HG02938 (cell line): ENCODE measurements at regions not wholly inside any gene's neighbourhood (a gene's known extent, or its start where the extent isn't known, plus 50 kb on each side); places are given as distances from the start of the nearest gene placed in this dataset.

Source experiments
- ATAC-seq: cut with Tn5 transposase; IDR thresholded peaks from one replicate; pipeline ENCODE4 v1.9.1; 2021; ENCODE audit warnings: mild to moderate bottlenecking, moderate library complexity; ENCODE audit not compliant: unreplicated experiment

DNA sequence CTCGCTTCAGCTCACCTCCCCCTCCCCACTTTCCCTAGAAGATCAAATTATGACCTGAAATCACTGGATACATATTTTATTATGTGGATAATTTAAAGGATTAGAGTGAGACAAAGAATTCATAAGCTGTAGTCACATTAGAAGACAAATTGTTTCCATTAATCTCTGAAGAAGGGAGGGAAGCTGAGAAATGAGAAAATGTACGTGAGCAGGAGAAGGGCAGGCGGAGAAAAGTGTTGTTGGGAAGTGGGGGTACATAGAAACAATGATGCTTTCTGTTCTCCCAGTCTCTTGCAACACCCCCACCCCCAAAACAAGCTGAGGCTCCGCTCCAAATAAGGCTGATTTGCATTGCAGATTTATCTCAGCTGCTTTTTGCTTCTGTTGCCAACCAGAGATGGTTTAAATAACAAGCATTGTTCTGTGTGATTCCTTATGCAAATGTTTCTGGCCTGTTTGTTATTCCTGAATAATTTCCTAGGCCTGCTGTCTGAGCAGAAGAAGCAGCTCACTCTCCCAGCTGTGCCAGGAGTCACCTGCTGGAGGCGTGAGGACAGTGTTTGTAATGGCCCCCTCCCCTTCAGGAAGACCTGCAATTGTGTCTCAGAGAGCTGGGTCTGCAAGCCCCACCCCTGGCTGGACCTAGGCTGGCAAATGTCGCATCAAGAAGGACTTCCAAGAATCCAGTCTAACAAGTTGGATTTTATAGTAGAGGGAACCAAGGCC lies 121.8 kb upstream of the TNR start:
- no peak for ATAC-seq

DNA sequence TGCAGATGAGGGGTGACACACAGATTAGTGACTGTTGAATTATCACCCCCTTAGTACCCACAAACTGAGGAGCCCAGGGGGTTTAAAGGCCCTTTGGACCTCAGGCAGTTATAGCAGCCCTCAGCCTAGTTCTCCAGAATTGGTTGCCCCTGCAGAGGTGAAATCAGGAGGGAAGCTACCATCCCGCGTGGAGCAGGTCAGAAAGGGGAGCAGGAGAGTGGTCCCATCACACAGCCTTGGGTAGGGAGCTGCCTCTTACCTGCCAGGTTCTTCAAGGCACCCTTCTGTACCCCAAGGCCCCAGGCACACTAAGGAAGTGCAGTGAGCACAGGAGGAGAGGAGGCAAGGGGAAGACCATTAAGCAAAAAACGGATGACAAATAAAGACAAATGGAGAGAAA lies 121.2 kb upstream of the TNR start:
- ATAC-seq, result no peak

DNA sequence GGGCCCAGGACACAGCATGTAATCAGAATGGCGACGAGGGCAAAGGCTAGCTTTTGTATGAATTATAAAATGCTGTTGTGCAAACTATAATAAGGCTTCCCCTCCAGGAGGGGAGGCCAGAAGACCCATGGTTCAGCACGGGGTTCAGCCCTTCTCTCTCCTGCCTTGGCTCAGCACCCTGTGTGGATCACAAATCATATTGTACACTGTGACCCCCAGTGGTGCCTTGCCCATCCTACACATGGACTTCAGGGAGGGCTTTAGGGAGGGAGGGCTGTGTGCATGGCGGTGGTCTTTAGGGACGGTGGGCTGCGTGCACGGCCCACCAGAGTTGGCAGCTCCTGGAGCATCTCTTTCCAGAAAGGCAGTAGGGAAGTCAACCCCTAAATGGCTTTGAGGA lies 120.8 kb upstream of the TNR start:
- ATAC-seq, result no peak

DNA sequence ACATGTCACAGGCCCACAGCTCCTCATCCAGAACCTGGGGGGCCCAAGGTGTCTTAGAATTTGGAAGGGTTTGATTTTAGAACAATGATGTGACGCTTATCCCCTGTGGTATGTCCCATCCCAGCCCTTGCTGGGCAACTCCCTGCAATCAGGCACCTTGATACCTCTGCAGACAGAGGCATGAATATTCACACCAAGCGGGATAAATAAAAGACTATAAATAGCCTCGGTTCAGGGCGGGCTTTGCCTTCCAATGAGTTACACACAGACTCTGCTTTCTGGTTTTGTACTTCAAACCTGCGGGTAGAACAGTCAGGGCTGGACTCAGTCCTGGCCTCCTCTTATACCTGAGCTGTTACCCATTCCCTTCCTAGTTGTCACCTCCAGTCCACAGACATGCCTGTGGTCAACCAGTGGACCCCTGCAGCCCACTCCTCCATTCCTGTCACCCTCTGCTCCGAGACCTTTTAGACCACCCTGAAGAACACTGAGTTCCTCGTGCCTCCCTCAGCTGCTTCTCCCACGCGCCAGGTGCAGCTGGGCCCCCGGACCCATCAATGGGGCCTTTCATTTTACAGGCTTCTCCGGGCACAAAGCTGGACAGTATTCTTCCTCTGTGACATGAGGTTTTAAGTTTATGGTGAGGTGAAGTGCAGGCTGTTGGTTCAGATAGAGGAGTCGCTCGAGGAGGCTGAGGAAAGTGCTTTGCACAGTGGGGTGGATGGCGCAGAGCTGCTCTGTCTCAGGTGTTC lies 120.1 kb upstream of the TNR start:
- no peak for ATAC-seq

DNA sequence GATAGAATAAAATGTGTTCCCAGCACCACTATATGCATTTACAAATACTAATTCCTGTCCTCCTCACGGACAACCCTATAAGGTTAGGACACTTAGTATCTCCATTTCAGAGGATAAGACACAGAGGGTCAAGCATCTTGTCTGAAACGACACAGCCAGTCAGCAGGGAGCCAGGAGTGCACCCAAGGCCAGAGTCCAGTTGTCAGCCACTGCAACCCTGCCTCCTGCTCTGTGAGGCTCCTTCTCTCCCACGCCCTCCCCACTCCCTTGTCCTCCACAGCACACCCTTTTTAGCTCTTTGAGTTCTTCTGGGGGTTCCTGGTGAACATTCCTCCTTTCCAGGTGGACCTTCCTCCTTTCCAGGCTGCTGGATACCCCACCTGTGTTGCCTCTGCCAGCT lies 119.0 kb upstream of the TNR start:
- no peak for ATAC-seq

DNA sequence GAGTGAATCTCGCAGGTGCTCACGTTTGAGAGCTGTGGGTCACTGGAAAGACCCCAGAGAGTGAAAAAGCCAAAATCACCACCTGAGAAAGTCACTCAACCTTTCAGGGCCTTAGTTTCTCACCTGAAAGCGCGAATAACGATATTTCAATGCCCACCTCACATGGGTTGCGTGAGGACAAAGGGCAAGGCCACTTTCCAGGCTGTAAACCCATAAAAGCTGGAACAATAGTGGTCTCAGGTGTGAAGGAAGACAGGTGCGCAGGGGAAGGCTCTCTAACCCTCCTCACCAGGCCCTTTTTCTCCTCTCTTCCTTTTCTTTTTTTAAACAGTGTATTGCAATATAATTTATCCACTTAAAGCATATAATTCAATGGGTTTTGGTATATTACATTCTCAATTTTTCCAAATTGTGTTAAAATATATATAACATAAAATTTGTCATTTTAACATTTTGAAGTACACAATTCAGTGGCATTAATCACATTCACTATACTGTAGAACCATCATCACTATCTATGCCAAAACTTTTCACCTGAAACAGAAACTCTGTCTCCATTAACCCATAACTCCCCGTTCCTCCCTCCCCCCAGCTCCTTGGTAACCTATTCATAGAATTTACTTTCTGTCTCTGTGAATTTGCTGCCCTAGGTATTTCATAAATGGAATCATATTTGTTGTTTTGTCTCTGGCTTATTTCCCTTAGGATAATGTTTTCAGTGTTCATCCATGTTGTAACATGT lies 118.4 kb upstream of the TNR start:
- ATAC-seq, result no peak

DNA sequence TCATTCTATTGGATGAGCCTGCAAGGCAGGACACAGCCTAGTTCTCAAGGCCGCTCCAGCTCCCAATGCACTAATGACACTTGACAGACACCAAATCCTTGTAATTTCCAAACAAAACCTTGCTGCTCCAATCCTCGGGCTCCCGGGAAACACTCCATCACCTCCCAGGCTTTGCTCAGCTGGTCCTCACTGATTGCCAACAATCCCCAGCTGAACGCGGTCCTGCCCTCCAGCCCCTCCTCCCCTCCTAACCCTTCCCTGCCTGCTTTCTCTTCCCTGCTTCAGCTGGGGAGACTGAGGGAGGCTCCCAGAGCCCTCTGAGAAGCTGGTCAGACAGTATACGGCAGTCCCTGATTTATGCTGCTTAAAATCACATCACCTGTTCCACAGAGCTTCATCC lies 114.4 kb upstream of the TNR start:
- no peak for ATAC-seq

DNA sequence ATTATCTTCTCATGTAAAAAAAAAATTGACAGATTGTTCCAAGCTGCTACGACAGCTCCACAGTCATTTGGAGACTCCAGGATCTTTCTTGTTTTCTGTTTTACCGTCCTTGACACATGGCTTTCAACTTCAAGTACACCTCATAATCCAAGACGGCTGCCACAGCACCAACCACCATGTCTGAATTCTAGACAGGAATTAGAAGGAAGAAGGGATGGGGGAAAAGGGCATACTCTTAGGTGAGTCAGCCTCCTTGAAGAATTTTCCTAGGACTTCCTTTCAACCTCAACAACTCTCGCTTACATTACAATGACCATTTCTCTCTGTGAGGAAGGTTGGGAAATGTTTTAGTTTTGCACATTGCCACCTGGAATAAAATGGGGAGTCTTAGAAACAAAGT lies 110.3 kb upstream of the TNR start:
- ATAC-seq, result no peak

DNA sequence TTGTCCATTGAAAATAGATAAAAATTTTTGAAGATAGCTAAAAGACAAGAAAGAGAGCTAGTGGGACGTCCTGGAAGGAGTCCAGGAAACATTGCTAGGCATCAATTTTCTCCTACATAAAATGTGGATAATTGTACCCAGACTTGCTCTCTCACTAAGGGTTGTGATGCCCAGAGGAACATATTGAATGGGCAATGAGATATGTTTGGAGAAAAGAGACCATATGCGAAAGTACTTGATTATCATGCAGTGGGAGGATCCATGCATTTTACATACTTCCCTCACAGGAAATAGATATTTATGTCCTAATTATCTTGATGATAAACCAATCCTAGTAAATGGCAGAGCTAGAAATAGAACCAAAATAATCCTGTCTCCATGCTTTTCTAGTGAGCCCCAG lies 108.4 kb upstream of the TNR start:
- no peak for ATAC-seq

DNA sequence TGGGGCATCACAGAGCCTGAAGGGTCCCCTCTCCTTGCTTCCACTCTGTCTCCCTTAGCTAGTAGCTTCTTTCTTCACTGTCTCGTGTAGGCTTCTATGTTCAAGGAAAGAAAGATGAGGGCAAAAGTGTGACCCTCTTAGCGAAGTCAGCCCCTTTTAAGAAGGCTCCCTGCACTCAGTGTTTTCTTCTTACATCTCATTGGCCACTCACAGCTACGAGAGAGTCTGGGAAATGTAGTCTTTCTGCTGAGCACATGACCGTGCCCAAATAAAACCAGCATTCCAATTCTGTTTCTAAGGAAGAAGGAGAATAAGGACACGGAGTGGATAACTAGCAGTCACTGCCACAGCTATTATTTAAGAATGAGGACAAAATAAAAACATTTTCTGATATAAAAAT lies 104.9 kb upstream of the TNR start:
- ATAC-seq, result no peak

DNA sequence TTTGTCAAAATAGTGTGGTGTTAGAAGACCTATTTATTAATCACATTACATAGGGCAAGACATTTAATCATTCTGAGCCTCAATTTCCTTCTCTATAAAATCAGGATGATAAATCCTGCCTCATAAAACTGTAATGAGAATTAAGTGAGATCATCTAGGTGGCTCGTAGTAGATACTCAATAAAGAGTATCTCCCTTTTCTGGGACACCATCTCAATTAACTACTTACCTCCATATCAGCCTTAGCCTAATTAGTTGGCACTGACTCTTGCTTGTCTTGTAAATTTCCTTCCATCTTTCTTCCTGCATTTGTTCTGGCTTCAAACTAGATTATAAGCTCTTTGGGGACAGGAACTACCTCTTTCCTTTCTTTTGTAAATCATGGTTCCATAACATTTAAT lies 102.6 kb upstream of the TNR start:
- ATAC-seq, result no peak

DNA sequence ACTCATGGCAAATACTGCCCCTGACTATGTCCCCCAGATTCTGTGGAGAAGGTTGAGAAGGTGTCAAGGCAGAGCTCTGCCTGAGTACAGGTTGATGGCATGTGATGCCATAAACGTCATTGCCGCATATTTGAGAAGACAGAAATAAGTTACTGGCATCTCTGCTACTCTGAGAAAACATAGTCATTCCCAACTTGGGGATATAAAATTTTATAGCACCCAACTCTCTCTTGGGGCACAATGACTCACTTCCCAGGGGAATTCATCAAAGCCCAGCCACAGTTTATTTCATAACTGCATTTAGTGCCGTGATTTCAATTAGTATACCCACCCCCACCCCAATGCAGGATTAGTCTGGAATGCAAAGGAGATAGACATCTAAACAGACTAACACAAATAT lies 101.9 kb upstream of the TNR start:
- no peak for ATAC-seq

DNA sequence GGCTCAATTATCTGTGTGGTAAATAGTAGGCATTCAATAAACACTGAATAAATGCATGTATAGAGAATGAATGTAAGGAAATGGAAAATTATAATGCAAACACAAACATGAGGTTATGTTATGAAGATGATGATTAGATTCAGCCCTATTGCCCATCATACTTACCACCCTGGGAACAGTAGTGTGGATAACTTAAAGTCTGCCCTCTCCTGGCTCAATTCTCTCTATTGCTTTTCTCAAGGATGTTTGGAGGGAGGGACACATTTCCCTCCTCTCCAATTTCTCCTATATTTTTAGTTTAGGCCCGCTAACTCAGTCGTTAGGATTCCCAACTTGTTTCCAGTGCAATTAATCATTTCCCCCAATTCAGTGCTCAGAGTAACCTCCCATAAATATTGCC lies 101.5 kb upstream of the TNR start:
- no peak for ATAC-seq

DNA sequence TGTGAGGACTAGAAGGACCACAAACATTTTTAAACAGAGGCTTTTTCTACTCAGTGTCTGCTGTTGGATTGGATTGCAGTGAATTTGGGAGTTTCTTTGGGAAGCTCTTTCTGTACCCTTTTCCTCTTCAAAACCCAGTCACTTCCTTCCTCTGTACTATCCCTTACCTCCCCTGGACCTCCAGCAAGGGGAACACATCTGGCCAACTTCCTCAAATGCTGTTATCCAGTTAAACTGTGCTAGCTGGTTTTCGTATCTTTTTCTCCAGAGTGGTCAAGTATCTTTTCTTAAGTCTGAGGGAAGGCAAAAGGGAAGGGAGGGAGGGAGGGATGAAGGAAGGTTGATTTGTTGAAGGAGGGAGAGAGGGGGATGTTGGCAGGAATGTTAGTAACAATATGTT lies 99.2 kb upstream of the TNR start:
- ATAC-seq, result no peak

DNA sequence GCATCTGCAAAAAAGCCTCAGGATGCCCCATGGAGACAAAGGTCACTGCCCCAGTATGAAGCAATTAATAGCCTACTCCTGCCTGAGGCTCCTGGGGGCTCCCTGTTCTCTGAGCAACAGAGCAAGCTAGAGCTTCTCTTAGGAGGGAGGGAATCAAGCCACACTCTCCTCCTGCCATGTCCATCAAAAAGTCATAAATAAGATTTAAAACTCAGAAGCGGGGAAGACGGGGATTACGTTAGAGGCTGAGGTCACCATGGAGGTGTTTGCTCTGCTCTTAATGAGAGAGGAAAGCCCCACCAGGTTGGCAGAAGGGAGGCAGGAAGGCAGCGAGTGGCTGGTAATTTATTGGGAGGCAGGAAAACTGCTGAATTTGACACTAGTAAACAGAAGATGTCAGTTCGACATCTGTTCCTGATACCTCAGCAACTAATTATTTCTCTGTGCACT lies 98.4 kb upstream of the TNR start:
- ATAC-seq, result no peak

DNA sequence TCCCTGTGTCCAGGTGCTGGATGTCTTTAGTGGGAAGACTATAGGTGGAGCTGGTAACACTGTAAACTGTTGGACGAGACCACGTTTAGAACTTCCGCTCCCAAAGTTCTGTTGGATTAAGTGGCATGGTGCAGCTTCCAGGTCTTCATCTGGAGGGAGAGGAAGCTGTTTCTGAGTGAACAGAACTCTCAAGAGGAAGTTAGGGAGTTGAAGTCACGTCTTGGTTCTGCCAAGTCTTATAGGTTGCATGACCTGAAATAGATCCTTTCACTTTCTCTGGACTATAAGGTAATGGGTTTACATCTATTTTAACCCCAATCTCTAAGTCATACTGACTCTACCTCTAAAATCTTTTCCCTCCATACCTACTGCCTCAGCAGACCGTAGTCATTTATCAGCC lies 97.4 kb upstream of the TNR start:
- ATAC-seq, result no peak

DNA sequence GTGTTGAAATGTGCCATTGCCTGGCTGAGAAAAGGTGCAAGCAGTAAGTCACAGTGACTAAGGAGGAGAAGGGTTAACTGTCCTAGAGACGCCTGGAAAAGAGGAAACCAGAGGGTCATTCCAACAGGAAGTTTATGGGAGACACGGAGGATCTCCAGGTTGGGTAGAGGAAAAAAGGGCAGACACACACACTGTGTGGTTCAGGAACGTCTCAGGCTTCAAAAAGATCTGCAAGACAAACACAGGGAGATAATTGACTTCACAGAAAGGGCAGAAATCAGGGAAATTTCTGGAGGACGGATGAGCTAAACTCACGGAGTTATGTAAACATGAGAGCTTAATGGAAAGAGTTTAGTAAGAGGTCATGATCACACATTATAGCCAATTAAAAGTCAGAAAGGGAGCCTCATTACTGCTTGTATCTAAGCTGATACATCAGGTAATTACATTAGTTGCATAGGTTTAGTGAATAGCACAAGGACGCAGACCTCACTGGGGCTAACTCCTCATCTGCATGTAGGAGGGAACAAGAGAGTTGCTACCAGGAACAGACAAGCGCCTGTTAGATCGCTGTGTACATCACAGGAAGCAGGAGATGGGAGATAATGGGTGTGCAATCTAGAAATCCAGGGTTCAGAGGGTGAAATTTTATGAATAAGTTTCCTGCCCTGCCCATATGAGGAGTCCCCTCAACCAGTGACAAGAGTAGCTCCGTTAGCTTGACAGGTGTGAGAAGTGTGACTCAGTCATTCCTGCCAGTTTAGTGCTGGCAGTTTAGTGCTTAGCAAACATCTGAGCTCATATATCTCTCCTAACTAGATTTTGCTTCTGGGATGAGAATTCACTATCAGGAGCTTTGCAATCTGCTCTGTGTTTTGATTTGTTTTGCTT lies 96.6 kb upstream of the TNR start:
- ATAC-seq, result no peak

DNA sequence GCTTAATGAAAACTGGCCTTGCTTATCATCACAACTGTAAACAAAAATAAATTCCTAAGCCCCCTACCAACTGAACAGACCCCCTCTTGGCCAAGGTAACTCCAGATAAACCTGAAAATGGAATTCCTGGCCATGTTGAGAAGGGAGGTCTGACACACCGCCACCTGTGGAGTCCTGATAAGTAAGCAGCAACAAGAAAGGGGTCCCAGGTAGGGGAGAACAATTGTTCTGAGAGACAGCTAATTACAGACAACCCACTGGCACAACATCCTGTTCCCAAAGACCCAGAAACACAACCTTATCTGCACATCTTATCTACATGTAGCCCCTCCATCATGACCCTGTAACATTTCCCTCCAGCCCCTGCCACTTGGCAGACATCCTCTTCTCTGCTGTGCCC lies 91.2 kb upstream of the TNR start:
- no peak for ATAC-seq

DNA sequence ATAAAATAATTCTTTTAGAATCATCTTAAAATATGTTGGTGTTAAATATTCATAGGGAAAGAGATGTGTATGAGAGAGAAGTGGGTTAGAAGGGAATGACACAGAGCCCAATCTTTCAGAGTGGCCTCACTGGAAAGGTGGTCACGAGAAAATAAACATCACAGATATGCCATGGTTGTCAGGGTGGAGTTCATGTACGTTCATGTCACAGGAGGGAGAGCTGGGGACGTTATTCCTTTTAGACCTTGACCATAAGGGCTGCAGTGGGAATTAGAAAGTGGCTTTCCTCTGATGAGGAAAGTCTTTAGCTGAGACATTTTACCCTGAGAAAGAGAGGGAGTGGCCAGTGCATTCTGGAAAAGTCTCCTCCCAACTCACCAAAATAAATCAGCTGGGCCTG lies 90.6 kb upstream of the TNR start:
- no peak for ATAC-seq

DNA sequence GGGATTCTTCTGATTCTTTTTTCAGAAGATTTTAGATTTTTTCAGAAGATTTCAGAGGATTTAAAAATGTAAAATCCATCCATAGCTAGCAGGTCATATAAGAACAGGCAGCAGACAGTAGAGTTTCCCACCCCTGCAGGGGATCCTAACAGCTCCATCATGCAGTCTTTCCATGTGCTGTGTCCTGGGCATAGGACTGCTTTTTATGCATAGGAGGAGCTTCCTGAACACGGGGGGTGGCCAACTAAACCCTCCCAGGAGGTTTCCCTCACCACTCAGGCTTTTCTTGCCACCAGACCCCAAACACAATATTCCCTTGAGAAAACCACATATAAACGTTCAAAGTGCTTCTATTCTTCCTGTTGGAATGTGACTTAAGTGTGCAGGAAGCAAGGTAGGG lies 90.1 kb upstream of the TNR start:
- no peak for ATAC-seq

DNA sequence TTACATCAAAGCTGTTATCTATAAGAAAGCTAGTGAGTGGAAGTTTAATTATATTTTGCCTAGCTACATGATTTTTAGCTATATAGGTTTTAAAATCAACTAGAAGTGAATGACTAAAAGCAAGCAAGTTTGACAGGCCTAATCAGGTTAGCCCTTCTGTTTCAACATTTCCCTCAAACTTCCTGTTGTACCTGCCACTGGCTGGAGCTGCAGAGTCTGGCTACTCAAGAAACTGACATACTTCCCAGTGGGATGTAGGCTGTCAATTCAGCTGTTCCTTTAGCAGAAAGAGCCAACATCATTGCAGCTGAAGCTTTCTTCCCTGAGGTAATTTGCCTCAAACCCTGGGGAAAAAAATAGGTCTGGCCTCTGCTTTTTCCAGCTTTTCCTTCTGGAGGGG lies 87.1 kb upstream of the TNR start:
- no peak for ATAC-seq
